Skeletal muscle cell (primary cell): ENCODE measurements at regions not wholly inside any gene's neighbourhood (a gene's known extent, or its start where the extent isn't known, plus 50 kb on each side); places are given as distances from the start of the nearest gene placed in this dataset.
"Not testable (repeated sequence)": the region's sequence is repeated elsewhere in the genome, so short reads cannot be mapped to it uniquely, and the experiment has no call there.

Experiments
- DNase-seq: peaks from one replicate; pipeline ENCODE4 v3.0.0-alpha.2; 2010; ENCODE audit warnings: low read depth
- H3K4me3 ChIP-seq: 2 replicates; pipeline ENCODE4 v1.5.1; 2011; ENCODE audit warnings: low read depth, mild to moderate bottlenecking, control low read depth, low read length, moderate library complexity

GRCh38 chr21:19124691-19125090 lies 721.1 kb upstream of the TMPRSS15 start:
- DNase-seq = no peak
- H3K4me3 ChIP-seq = no peak overlapping the region

DNA sequence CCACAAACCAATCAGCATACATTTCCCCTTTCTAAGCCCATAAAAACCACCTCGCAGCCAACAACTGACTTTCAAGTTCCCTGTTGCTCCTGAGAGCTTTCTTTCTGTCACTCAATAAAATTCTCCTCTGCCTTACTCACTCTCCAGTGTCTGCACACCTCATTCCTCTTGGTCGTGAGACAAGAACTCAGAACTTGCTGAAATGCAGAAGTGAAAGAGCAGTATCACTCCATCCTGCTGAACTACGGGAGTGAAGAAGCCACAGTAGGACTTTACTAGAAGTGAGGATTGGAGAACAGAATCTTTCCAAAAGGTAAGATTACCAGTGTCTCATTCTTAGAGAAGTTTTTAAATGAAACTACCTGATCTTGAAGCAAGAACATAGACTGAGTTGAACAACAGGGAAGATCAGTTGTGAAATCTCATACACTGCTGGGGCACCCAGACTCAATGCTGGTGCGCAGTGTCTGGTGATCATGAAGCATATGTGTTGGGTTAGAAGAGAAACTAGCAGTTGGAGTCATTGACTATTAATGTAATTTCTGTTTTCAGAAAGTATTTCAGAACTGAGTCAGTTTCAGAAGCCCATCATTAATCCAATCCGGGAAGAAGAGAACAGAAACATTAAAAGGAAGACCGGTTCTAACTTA lies 726.9 kb upstream of the TMPRSS15 start:
- DNase-seq = no peak
- no peak overlapping the region for H3K4me3 ChIP-seq

- DNase-seq = no peak
- no peak overlapping the region for H3K4me3 ChIP-seq
Observed at GRCh38 chr21:19141511-19141910, 737.9 kb upstream of the TMPRSS15 start.

- H3K4me3 ChIP-seq = no peak overlapping the region
Observed at GRCh38 chr21:19145682-19146293, 742.2 kb upstream of the TMPRSS15 start.

GRCh38 chr21:19148056-19148455 lies 744.5 kb upstream of the TMPRSS15 start:
- H3K4me3 ChIP-seq = no peak overlapping the region
- no peak for DNase-seq

More at GRCh38 chr21:19145682-19146293, 742.2 kb upstream of the TMPRSS15 start:
- DNase-seq = no peak

DNA sequence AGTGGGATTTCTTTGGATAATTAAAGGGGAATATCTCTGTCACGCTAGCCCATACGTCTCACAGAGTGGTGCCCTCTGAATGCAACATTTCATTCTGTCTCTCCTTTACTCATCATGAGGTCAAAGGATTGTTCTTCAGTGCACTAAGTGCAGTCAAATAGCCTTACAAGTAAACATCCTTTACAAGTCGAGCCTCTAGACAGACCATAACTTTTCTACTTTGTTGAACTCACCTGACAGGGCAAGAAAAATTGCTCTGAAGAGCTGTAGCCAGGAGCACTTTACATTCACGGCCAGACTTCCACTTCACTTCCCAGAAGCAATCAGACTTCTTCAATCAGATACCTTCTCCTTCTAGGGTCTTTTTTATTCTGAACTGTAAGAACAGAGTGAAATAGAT lies 768.0 kb upstream of the TMPRSS15 start:
- H3K4me3 ChIP-seq = no peak overlapping the region
- DNase-seq = no peak

GRCh38 chr21:19181604-19182140 lies 778.1 kb upstream of the TMPRSS15 start:
- no peak overlapping the region for H3K4me3 ChIP-seq

DNA sequence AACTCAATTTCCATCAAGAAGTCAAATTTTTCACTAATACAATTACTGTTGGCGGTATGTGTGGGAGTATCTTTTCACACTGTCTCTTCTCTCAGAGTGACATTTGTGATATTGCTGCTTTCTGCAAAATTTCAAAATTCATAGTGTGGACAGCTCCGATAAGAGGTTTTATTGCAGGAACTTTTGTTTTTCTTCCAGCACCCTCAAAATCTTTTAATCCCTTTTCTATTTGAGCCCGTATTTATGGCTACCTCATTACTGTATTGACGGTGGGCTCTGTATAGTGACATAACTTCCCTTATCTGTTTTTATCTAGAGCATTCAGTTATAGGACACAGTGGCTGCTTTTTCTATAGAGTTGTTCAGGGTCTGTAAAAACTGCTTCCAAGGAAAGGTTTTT lies 794.4 kb upstream of the TMPRSS15 start:
- H3K4me3 ChIP-seq = no peak overlapping the region
- no peak for DNase-seq

More at GRCh38 chr21:19181604-19182140, 778.1 kb upstream of the TMPRSS15 start:
- no peak for DNase-seq

- no peak overlapping the region for H3K4me3 ChIP-seq
- DNase-seq = no peak
Observed at GRCh38 chr21:19198801-19199200, 795.2 kb upstream of the TMPRSS15 start.

- H3K4me3 ChIP-seq = no peak overlapping the region
- no peak for DNase-seq
Observed at GRCh38 chr21:19218163-19218562, 814.6 kb upstream of the TMPRSS15 start.

DNA sequence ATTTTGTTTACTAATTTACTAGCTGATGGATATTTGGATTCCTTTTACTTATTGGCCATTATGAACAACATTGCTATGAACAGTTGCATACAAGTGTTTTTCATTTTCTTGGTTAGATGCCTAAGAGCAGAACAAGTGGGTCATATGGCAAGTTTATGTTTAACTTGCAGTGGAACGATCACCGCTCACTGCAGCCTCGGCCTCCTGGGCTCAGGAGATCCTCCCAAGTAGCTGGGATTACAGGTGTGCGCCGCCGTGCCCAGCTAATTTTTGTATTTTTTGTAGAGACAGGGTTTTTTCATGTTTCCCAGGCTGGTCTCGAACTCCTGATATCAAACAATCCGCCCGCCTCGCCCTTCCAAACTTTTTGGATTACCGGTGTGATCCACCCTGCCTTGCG lies 820.5 kb upstream of the TMPRSS15 start:
- no peak for DNase-seq
- no peak overlapping the region for H3K4me3 ChIP-seq

DNA sequence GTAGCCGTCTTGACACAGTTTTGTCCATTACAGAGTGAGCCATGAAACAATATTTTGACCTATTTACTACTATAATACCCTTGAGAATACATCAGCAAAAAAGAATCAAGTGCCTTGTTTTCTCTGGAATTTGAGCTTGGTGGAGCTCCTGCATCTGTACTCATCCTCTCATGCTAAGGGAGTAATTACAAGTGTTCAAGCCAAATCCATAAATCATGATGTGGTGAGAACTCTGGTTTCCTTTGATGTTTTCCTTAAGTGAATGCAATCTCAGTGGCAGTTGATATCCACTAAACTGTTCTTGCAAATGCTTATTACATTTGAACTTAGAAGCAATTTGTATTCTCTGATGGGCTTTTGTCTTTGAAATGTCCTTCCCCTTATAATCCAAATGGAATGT lies 824.6 kb upstream of the TMPRSS15 start:
- H3K4me3 ChIP-seq = no peak overlapping the region
- no peak for DNase-seq

GRCh38 chr21:19233841-19234240 lies 830.3 kb upstream of the TMPRSS15 start:
- H3K4me3 ChIP-seq, DNase-seq: not testable (repeated sequence)

GRCh38 chr21:19236209-19236608 lies 832.6 kb upstream of the TMPRSS15 start:
- DNase-seq = no peak
- H3K4me3 ChIP-seq = no peak overlapping the region

- no peak for DNase-seq
- no peak overlapping the region for H3K4me3 ChIP-seq
Observed at GRCh38 chr21:19237608-19238007, 834.0 kb upstream of the TMPRSS15 start.

DNA sequence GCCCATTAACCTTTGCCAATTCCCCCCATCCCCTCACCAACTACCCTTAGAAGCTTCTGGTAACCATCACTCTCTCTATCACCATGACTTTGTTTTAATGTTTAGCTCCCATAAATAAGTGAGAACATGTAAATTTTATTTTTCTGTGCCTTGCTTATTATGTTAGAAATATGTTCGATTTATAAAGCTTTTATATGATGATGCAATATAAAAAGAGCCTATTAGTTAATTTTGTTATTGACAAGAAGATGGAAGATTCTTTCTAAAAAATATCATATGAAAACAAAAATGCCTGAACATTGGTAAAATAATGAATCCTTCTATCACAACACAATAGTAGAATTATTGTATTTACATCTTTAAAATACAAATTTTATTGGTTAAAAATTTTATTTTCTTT lies 836.1 kb upstream of the TMPRSS15 start:
- DNase-seq = no peak
- H3K4me3 ChIP-seq = no peak overlapping the region

GRCh38 chr21:19244502-19245187 lies 841.1 kb upstream of the TMPRSS15 start:
- H3K4me3 ChIP-seq = no peak overlapping the region
- no peak for DNase-seq

DNA sequence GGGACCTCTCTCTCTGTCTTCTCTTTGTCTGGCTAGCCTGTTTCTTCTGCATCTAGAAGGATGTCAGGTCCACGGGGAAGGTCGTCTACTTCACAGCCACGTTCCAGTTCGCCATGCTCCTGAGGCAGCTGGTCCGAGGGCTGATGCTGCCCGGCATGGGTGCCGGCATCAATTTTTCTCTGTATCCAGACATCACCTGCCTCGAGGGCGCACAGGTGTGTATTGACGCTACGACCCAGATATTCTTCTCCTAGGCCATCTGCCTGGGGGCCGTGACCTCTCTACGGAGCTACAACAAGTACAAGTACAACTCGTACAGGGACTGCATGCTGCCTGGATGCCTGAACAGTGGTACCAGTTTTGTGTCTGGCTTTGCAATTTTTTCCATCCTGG lies 841.6 kb upstream of the TMPRSS15 start:
- no peak for DNase-seq
- no peak overlapping the region for H3K4me3 ChIP-seq

DNA sequence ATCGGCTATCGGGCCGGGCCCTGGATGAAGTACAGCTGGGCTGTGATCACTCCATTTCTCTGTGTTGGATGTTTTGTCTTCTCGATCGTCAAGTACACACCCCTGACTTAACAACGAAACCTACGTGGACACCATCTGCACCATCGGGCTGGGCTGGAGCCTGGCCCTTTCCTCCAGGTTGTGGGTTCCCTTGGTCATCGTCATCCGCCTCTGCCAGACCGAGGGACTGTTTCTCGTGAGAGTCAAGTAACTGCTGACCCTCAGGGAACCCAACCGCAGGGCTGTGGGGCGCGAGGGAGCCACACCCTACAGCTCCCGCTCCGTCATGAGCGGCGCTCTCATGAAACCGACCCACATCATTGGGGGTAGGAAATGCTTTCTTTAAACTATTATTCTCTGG lies 842.4 kb upstream of the TMPRSS15 start:
- no peak for DNase-seq
- no peak overlapping the region for H3K4me3 ChIP-seq

DNA sequence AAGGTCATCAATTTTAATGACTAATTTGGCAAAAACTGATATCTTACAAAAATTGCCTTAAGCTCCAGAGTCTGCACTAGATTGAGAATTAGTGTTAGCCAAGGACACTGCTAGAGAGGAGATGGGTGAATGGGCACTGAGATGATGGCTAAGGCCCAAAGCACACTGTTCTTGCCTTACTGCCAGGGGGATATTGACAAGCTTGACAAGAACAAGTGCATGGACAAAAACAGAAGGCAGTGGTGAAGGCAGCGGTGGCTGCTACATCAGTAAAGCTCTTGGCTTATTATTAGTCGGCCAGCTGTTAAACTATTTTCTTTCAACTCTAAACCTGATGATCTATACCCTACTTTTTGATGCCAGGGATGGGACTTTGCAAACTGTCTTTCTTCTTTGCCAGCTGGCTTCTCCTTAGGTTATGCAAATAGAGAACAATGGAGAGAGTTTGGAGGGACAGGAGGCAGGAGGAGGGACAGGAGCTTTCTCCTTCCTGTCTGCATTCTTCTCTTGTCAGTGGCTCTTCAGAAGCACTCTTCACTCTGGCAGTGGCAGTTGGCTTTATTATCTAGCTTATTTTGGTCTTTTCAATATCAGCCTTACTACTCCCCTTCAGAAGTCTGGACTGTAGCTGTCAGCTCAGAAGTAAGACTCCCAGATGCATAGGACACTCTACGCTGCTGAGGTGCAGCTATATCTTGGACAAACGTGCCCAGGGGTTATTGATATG lies 853.5 kb upstream of the TMPRSS15 start:
- H3K4me3 ChIP-seq = no peak overlapping the region
- no peak for DNase-seq
